ENCODE measurements at regions not wholly inside any gene's neighbourhood (a gene's known extent, or its start where the extent isn't known, plus 50 kb on each side); places are given as distances from the start of the nearest gene placed in this dataset.

DNA sequence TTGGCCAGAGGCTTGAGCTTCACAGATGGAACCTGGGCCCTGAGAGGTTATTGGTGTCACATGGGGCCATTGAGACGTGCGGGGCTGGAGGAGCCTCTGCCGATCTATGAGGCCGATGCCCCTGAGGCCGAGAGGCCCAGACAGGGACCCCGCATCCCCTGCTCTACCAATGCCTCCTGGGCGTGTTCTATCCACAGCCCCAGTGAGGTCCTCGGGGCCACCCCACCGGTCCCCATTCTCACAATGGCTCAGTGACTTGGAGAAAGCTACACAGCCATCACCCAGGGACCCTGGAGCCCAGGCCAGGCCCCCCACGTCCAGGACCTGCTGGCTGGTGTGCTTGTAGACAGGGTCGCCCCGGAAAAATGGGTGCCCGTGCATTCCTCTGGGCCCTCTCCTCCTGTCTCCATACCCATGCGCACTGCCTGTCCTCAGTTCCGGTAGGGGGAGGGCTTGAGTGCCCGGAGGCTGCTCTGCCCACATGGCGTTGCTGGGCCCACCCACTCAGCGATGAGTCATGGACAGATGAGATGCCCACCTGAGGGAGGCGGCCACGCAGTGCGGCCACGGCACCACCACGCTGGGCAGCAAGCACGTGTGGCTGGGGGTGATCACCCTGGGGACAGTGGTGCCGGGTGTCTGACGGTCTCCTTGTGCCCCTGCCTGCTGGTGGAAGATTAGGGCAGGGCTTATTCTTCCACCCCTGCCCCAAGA, 1224.7 kb downstream of the BRD1 start:
- DNase-seq (peak in 1 of 5 donors; percentile 37), ATAC-seq (no peak)
- Histone ChIP-seq H3K36me3 (no peaks in the 10 kb centered on the region), H3K27ac (no peak overlapping the region), H3K4me1 (no peaks in the 10 kb centered on the region), H3K9me3 (peaks cover 0 to 10% (median 0%) of the 10 kb centered on the region in 12 donors), H3K27me3 (no peaks in the 10 kb centered on the region), H3K4me3 (no peak overlapping the region)
- WGBS, 4 donors, result 80 to 91% (median 88%) methylated on average over 9 to 26 of the region's 26 CpGs
- intact Hi-C loops (cut with DNase I), result no loop called here
- TF ChIP-seq, protein P1, sequence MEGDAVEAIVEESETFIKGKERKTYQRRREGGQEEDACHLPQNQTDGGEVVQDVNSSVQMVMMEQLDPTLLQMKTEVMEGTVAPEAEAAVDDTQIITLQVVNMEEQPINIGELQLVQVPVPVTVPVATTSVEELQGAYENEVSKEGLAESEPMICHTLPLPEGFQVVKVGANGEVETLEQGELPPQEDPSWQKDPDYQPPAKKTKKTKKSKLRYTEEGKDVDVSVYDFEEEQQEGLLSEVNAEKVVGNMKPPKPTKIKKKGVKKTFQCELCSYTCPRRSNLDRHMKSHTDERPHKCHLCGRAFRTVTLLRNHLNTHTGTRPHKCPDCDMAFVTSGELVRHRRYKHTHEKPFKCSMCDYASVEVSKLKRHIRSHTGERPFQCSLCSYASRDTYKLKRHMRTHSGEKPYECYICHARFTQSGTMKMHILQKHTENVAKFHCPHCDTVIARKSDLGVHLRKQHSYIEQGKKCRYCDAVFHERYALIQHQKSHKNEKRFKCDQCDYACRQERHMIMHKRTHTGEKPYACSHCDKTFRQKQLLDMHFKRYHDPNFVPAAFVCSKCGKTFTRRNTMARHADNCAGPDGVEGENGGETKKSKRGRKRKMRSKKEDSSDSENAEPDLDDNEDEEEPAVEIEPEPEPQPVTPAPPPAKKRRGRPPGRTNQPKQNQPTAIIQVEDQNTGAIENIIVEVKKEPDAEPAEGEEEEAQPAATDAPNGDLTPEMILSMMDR (IDR thresholded peaks at IDR 0.05), result no peak
- TF ChIP-seq POLR2A (IDR thresholded peaks at IDR 0.05), result no peak

DNA sequence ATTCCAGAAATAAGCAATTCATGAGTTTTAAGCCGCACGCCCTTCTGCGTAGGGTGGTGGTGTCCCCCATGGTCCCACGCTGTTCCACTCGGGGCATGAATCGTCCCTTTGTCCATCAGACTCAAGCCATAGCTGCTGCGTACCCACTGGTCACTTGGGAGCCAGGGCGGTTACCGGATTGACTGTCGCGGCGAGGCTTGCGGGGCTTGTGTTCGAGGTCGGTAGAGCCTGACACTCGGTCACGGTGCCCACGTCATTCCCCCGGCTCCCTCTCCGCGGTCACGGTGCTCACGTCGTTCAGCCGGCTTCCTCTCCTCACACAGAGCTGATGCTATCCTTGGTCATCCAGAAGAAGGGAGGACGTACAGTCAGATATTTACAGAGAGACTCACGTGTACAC, 1227.0 kb downstream of the BRD1 start:
- ATAC-seq (no peak), DNase-seq (peak in 1 of 5 donors; percentile 35)
- intact Hi-C loops (cut with DNase I), result no loop called here
- Histone ChIP-seq H3K4me1 (no peaks in the 10 kb centered on the region), H3K9me3 (peaks cover 0 to 10% (median 0%) of the 10 kb centered on the region in 12 donors), H3K36me3 (no peaks in the 10 kb centered on the region), H3K4me3 (no peak overlapping the region), H3K27ac (no peak overlapping the region), H3K27me3 (no peaks in the 10 kb centered on the region)
- 90 to 94% (median 91%) methylated on average over 26 to 27 of the region's 27 CpGs for WGBS, 4 donors
- TF ChIP-seq, protein P1 (IDR thresholded peaks at IDR 0.05), result no peak
- TF ChIP-seq POLR2A (IDR thresholded peaks at IDR 0.05), result no peak

DNA sequence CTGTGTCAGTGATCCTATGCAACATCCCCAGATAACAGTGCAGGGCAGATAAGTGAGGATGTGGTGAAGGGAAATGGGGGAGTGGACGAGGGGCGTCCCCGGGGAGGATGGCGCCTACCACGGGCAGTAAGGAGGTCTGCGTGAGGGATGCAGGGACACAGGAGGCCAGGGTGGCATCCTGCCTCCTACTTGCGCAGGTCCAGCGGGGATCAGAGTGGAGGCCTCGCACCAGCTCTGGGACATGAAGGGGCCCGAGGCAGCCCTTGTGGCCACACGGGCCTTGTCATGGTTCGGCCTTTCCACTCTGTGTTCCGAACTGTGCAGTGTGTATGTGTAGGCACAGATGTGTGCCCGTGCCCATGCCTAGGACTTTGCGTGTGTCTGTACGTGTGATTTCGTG, 1227.5 kb downstream of the BRD1 start:
- Histone ChIP-seq H3K36me3 (no peaks in the 10 kb centered on the region), H3K4me1 (no peaks in the 10 kb centered on the region), H3K27me3 (peaks cover 0 to 4% (median 0%) of the 10 kb centered on the region in 9 donors), H3K9me3 (peaks cover 0 to 10% (median 0%) of the 10 kb centered on the region in 12 donors), H3K27ac (no peak overlapping the region), H3K4me3 (no peak overlapping the region)
- TF ChIP-seq, protein P1 (IDR thresholded peaks at IDR 0.05), result no peak
- TF ChIP-seq POLR2A (IDR thresholded peaks at IDR 0.05), result no peak
- intact Hi-C loops (cut with DNase I), result no loop called here
- ATAC-seq (no peak), DNase-seq (peak in 1 of 5 donors; percentile 10)
- WGBS, 4 donors, result 72 to 80% (median 78%) methylated on average over 17 of the region's 17 CpGs

DNA sequence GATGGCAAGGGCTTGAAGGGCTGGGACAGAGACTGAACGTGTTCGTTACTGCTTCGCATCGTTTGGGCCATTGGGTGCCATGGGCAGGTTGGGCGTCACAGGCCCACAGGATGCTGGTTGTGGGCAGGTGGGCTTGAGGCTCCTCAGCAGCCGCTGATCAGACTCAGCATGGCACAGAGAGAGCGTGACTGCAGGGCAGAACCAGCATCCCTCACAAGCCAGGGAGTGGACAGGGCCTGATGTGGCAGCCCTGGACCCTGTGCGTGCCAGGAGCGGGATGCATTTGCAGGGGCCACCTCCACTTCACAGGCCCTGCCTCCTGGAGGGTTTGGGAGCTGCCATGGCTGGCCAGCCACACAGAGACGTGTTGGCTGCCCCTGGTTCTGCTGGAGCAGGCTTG, 1228.3 kb downstream of the BRD1 start:
- DNase-seq (no peak), ATAC-seq (no peak)
- Histone ChIP-seq H3K36me3 (no peaks in the 10 kb centered on the region), H3K4me1 (no peaks in the 10 kb centered on the region), H3K4me3 (no peak overlapping the region), H3K27me3 (peaks cover 0 to 7% (median 0%) of the 10 kb centered on the region in 9 donors), H3K27ac (no peak overlapping the region), H3K9me3 (peaks cover 0 to 10% (median 0%) of the 10 kb centered on the region in 12 donors)
- TF ChIP-seq POLR2A (IDR thresholded peaks at IDR 0.05), result no peak
- TF ChIP-seq, protein P1 (IDR thresholded peaks at IDR 0.05), result no peak
- intact Hi-C loops (cut with DNase I), result no loop called here
- 73 to 88% (median 81%) methylated on average over 6 to 10 of the region's 10 CpGs for WGBS, 4 donors

Data from heart left ventricle (tissue), 16 donors.